OCI-LY1 (cell line): ENCODE measurements at regions not wholly inside any gene's neighbourhood (a gene's known extent, or its start where the extent isn't known, plus 50 kb on each side); places are given as distances from the start of the nearest gene placed in this dataset.

ENCODE experiments used
- CTCF ChIP-seq: fragments of 200-600 bp; sonication (generic), shearing (Covaris generic); IDR thresholded peaks from 2 replicates; pipeline ENCODE4 v1.5.1; 2017; ENCODE audit warnings: mild to moderate bottlenecking, antibody characterized with exemption, low read length, moderate library complexity, mixed read lengths
- EZH2 ChIP-seq: fragments of 200-600 bp; sonication (generic), shearing (Covaris generic); IDR thresholded peaks from 2 replicates; pipeline ENCODE4 v1.8.0; 2017; ENCODE audit warnings: borderline replicate concordance, mixed run types, mild to moderate bottlenecking, antibody characterized with exemption, low read length, moderate library complexity, mixed read lengths

DNA sequence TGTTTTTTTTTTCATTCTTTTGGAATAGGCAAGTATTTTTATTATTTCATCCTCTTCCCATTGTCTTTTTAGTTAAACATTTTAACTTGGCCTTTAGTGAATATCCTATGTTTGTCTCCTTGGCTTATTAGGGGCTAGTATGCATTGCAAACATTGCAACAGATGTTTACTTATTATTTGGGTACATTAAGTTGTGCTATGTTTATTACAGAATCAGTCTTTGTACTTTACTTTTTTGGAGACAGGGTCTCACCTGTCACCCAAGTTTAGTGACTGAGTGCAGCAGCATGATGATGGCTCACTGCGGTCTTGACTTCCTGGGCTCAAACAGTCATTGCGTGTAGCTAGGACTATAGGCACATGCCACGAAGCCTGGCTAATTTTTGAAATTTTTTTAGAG is 51.1 kb upstream of the NUDT6 start:
- TF ChIP-seq CTCF, result no peak
- TF ChIP-seq EZH2, result no peak
